Keratinocyte (primary cell): ENCODE measurements at regions not wholly inside any gene's neighbourhood (a gene's known extent, or its start where the extent isn't known, plus 50 kb on each side); places are given as distances from the start of the nearest gene placed in this dataset.
"Not testable (repeated sequence)": the region's sequence is repeated elsewhere in the genome, so short reads cannot be mapped to it uniquely, and the experiment has no call there.

Source experiments
- EZH2 ChIP-seq: IDR thresholded peaks from one replicate; pipeline ENCODE4 v1.6.1; 2012; ENCODE audit warnings: inconsistent platforms, mild to moderate bottlenecking, low read length, moderate library complexity
- TF ChIP-seq, protein P1 (sequence below), 3 experiments: IDR thresholded peaks in 1 of 3; conservative IDR thresholded peaks in 1 of 3; optimal IDR thresholded peaks in 1 of 3; 2 replicates in 2 of 3; 3 replicates in 1 of 3; pipeline versions ENCODE3 to v1.5.1; 2011; ENCODE audit warnings: low read length in 3 of 3, mild to moderate bottlenecking in 3 of 3, moderate library complexity in 2 of 3, control low read depth in 1 of 3, inconsistent platforms in 1 of 3; ENCODE audit not compliant: insufficient read depth in 2 of 3; ENCODE audit errors: extremely low read depth in 1 of 3

- TF ChIP-seq, protein P1, sequence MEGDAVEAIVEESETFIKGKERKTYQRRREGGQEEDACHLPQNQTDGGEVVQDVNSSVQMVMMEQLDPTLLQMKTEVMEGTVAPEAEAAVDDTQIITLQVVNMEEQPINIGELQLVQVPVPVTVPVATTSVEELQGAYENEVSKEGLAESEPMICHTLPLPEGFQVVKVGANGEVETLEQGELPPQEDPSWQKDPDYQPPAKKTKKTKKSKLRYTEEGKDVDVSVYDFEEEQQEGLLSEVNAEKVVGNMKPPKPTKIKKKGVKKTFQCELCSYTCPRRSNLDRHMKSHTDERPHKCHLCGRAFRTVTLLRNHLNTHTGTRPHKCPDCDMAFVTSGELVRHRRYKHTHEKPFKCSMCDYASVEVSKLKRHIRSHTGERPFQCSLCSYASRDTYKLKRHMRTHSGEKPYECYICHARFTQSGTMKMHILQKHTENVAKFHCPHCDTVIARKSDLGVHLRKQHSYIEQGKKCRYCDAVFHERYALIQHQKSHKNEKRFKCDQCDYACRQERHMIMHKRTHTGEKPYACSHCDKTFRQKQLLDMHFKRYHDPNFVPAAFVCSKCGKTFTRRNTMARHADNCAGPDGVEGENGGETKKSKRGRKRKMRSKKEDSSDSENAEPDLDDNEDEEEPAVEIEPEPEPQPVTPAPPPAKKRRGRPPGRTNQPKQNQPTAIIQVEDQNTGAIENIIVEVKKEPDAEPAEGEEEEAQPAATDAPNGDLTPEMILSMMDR (optimal IDR thresholded peaks at IDR 0.05 in 1 of 3, IDR thresholded peaks at IDR 0.05 in 1 of 3, conservative IDR thresholded peaks at IDR 0.05 in 1 of 3; ENCODE audit: extremely low read depth in 1 of 3, insufficient read depth in 2 of 3, low read length in 3 of 3): not testable (repeated sequence)
- not testable (repeated sequence) for TF ChIP-seq EZH2
Measured at GRCh38 chr1:173376065-173376464, 101.1 kb upstream of the PRDX6 start.
